ELR (cell line): ENCODE measurements at regions not wholly inside any gene's neighbourhood (a gene's known extent, or its start where the extent isn't known, plus 50 kb on each side); places are given as distances from the start of the nearest gene placed in this dataset.
A peak's percentile ranks its signal among the peaks of the same experiment; 100 is the strongest.
"Not testable (repeated sequence)": the region's sequence is repeated elsewhere in the genome, so short reads cannot be mapped to it uniquely, and the experiment has no call there.

Source experiments
- DNase-seq: peaks from one replicate; pipeline ENCODE4 v3.0.0-alpha.2; 2015; ENCODE audit warnings: low read depth

DNA sequence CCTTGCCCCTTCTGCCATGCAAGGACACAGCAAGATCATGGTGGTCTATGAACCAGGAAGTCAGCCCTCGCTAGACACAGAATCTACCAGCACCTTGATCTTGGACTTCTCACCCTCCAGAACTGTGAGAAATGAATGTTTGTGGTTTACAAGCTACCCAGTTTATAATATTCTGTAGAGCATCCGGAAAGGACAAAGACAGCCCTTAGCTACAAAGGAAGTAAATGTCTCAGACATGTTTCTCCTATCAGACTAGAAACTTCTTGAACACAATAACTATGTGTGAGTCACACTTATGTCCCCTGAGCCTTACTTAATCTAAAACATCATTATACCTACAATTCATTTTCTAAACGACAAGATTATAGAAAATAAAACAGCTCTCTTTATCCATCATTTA lies 176.7 kb downstream of the KLHL28 start:
- DNase-seq, result peak; percentile 10

DNA sequence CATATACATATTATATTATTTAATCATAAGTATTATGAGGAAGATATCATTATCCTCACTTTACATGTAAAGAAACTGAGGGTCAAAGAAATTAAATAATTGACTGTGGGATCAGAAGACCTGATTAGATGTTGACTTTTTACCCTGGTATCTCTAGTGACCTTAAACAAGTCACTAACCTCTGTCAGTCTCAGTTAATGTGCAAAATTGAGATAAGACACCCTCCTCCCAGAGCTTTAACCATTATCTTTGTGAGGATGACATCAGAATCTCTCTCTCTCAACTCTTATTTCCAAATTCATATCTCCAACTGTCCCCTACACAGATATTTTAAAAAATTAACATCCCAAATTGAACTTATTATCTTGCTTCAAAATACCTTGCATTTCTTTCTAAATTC lies 177.8 kb downstream of the KLHL28 start:
- no peak for DNase-seq

DNA sequence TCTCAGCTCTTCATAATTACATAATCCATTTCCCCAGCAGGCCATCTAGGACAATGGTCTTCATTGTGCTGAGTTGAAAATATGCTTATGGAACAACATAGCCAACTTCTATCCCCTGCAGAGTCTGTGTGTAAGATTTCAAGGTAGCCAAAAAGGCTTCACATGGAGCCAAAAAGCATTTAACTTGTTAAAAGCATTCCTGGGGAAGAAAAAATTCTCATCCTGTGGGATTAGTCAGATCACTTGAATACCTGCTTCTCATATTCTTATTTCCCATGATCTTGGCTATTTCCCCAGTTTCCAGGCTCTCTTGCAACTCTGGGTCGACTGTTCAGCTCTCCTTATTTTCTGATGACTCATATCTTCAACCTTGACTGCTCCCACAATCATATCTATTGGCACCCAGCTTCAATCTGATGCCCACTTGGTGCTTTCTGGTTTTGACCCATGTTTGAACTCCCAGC lies 178.9 kb downstream of the KLHL28 start:
- DNase-seq, result peak; percentile 20

DNA sequence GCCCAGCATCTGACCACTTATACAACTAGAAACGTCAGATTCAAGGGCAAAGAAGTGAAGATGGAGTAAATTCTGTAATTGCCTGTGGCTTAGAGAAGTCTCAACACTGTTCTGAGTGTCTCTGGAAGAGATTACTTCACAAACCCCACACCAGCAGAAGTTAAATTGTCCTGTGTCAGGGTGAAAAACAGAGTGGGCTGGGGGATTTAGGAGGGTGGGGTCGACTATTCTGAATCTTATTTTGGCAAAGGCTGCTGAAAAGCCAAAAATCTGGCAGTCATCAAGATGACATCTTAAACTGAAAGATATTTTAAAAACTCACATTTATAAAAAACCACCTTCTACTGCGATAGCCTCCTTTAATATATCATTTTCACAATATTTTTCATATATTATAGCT lies 180.8 kb downstream of the KLHL28 start:
- no peak for DNase-seq

DNA sequence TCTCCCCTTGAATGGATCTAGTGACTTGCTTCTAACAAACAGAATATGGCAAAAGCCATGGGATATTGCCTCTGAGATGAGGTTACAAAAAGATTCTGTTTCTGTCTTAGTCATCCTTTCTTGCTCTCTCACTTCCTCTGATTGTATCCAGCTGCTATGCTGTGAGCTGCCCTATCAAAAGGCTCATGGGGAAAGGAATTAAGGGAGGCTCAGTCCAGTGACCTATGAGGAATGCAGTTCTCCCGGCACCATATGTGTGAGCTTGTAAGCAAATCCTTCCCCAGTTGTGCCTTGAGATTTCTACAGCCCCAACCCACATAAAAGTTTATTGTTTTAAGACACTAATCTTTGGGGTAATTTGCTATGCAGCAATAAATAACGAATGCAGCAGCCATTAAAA lies 183.1 kb downstream of the KLHL28 start:
- peak; percentile 49 for DNase-seq

DNA sequence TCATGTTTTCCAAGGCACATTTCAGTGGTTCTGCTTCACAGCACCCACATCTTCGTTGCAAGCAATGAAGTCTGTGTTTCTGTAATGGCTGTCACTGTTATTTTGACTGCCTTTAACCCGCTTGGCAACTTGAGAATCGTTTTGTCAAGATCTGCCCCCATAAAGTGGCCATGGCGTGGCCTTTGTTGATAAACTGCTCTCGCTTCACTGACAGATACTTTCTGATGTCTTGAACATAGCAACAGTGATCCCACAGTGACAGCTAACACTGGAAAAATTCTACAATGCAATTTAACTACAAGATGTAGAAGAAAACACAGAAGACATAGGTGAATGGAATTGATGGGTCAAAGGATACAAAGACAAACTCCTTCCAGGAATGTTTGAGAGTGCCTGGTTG lies 184.2 kb downstream of the KLHL28 start:
- DNase-seq, result no peak

DNA sequence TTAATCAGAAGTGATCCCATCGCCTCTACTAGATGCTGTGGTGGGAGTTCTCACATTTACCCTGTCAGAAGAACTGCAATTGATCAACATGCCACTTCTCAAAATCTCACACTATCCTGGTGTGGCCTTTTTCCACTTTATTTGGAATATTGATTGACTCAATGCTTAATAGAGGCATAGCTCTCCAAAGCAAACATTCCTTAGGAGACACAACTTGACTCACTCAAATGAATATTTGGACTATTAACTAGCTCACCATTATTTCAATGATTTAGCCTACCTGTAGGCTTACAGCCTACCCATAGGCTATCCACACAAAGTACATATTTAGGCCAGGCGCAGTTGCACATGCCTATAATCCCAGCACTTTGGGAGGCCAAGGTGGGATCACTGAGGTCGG lies 186.5 kb downstream of the KLHL28 start:
- no peak for DNase-seq

DNA sequence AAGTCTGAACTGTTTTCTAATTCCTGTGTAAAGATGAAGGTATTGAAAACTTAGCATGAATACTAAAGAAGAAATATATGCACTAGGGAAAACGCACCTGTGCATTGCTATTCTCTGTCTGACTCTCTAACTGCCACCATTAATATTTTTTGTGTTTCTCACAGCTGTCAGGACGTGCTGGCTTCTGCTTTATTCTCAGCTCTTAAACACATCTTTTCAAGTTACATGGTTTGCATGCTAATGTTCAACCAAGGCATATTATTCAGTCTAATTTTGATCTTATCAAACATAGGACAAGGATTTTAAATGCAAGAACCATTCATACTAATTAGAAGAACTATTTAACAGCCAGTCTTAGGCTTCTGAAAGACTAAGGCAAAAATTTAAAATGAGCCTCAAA lies 187.4 kb downstream of the KLHL28 start:
- no peak for DNase-seq

DNA sequence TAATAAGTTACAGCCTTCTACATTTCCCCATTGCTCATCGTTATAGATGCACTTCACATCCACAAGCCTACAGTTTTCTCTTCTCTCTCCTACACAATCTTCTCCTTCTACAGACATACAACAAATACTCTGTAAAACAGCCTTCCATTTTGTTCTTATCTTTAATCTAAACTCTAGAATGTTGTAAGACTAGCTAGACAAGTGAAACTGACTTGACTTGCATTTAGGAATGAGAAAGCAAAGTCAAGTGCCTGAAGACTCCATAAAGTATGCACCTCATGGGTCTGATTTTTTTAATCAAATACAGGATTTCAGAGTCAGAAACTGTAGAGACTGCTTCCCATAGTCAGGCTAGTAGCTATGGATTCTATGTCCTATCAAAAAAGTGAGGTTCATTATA lies 190.3 kb downstream of the KLHL28 start:
- no peak for DNase-seq

DNA sequence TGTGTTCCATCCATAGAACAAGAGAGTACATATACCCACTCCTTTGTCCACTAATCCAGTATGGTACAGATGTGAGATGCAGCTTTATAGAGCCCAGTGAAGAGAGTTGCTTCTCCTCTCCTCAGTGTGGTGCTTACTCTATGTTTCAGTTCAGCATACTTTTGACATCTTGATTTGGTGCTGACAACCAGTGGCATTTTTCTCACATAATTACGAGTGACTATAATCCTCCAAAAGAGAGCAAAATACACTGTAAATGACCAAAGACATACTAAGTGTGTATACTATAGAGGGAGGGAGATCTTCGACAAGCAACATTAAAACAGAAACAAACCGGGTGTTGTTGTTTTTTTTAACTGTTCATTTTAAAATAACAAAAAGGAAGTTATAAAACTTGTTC lies 191.5 kb downstream of the KLHL28 start:
- DNase-seq, result no peak

DNA sequence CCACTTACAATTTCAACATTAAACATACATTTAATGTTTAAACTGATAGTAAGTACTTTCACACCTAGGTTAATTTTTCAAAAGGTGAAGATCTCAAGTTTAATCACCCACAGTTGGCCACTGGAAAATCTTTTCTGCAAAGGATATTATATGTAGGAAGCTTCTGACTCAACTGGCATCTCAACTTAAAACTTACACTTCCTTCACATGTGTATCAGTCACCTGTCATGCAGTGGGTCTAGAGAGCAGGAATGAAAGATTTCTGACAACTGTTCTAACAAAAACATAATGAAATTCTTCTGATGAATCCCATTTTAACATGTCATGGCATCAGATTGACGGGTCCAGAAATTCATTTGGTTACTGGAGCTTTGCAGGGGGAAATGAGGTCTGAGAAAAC lies 192.8 kb downstream of the KLHL28 start:
- no peak for DNase-seq

DNA sequence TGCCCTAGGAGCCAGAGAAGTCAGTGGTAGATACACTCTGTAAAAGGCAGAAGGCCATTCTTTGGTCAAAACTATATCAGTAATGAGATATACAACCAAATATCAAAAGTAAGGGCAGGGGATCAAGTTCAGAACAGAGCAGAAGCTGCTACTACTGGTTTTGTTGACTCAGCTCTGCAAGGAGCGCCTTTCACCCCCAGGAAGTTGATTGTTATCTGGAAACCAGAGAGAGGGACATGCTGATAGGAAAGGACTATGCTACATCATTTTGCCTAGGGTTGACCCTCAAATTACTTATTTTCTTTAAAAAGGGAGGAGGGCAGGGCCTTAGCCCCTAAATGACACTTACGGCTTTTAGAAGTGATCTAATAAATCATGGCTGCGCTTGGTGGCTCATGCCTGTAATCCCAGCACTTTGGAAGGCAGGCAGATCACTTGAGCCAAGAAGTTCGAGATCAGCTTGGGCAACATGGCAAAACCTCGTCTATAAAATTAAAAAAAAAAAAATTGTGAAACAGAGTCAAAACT lies 194.0 kb downstream of the KLHL28 start:
- DNase-seq, result no peak

DNA sequence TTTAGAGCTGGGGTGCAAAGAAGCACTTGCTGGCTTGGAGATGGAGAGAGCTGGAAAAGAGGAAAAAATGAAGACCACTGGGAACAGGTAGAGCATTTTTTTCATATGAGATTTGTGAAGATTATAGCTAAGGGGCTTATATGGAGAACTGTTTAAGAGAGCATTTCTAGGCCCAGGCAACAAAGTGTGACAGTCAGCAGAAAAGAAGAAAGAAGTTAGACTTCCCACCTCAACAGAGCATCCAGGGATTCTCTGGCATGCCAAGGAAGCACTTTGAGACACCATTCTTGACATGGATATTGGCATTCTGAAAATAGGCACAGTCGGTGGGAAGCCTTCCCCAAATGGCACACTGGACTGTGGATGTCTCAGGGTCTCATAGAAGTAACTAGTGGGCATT lies 195.5 kb downstream of the KLHL28 start:
- no peak for DNase-seq

DNA sequence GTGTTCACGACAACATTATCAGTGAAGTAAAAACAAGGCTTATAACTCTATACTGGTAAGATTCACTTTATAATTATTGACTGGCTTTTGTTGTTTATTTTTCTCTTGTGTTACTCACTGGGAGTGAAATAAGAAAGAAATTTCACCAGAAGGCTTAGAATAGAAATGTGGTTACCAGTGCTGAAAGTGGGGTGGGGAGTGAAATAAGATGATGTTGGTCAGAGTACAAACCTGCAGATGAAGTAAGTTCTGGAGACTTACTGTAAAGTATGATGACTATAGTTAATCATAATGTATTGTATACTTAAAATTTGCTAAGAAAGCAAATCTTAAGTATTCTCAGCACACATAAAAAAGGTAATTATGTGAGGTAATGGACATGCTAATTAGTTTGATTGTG lies 198.4 kb downstream of the KLHL28 start:
- no peak for DNase-seq

DNA sequence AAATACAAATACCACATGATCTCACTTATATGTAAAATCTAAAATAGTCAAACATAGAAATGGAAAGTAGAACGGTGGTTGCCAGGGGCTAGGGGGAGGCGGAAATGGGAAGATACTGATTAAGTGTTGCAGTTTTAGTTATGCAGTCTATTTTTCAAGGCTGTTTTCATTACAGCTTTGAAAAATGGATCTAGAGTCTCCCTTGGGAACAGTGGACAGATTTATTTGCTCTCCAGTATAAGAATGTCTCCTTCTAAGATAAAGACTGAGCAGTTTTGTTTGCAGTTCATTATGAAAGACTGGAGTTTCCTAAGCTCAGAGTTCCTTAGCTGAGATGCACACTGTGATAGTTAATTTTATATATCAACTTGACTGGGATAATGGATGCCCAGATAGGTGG lies 202.5 kb downstream of the KLHL28 start:
- DNase-seq, result no peak

DNA sequence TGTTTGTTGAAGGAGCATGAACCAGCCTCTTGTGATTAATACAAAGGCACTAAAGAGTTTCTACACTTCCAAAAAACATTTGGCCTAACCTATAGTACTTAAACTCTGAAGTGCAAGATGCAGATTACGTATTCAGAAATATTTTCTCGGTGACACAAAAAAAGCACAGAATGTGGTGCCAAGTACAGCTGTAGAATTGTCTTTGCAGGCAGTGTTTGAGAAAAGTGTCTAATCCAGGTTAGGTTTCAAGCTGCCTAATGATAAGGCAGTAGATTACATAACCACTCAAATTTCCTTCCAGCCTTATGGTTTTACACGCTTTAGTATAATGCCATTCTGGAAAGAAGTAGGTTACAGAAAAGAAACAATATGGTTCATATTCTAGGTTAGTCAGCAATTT lies 205.2 kb downstream of the KLHL28 start:
- no peak for DNase-seq

DNA sequence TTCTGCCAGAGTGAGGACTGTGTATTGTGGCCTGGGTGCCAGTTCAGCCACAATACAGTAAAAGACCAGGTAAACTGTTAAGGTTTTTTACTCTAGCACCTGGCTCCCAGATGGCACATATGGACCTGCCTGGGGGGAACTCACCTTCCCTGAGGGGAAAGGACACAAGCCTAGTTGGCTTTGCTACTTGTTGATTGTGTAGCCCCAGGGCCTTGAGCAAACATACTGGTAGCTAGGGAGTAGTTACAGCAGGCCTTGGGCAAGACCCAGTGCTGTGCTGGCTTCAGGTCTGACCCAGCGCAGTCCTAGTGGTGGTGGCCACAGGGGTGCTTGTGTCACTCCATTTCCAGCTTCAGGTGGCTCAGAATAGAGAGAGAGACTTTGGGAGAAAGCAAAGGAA lies 216.4 kb downstream of the KLHL28 start:
- DNase-seq, result no peak

DNA sequence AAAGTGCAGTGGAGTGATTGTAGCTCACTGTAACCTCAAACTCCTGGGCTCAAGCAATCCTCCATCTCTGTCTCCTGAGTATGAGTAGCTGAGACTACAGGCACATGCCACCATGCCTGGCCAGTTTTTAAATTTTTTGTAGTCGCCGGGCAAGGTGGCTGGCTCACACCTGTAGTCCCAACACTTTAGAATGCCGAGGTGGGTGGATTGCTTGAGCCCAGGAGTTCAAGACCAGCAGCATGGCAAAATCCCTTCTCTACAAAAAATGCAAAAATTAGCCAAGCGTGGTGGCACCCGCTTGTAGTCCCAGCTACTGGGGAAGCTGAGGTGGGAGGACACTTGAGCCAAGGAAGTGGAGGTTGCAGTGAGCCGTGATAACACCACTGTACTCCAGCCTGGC lies 219.5 kb downstream of the KLHL28 start:
- no peak for DNase-seq

DNA sequence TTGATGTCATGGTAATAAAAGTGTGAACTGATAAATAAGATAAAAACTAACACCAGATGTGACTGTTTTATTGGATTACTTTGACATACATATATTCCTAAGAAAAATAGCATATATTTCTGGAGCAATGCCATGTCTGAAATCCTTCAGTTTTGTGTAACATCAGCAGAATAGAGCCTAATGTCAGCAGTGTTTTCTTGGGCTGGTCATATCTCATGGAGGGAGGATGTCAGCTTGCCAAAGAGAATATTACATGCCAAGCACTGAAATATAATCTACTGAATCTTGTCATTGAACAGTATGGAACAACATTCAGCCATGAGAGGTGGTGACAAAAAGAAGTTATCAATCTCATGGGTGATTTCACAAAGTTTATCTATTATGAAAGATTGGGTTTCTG lies 220.3 kb downstream of the KLHL28 start:
- no peak for DNase-seq

DNA sequence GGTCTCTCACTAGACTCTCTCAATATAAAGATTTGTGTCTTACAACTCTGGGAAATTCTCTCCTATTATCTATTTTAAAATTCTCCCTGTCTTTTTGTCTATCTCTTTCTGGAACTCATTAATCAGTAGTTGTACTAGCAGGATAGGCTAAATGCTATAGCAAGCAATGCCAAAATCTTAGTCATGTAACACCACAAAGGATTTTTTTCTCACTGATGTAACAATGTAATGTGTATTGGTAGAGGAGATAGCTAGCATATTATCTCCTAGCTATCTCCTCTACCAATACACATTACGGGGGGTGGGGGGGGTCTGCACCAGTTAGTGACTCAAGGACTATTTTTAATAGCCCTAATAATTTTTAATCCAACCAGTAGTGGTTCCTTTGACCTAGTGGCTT lies 225.4 kb downstream of the KLHL28 start:
- DNase-seq, result no peak

DNA sequence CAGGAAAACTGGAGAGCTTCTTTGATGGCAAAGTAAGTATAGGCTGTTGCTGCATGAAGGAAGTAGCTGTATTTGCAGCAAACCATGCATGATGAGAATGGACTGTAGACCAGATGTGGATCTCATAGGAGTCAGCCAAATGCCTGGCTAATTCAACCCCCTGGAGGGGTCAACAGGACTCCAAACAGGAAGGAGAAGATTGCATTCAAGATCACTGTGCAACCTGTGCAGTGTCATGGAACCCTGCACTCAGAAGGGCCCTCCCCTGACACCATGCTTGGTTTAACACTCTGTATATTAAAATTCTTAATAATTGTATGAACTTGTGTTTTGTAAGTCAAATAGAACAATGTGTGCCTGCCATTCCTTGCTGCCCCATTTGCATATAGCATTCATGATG lies 225.1 kb upstream of the FSCB start:
- DNase-seq, result no peak

DNA sequence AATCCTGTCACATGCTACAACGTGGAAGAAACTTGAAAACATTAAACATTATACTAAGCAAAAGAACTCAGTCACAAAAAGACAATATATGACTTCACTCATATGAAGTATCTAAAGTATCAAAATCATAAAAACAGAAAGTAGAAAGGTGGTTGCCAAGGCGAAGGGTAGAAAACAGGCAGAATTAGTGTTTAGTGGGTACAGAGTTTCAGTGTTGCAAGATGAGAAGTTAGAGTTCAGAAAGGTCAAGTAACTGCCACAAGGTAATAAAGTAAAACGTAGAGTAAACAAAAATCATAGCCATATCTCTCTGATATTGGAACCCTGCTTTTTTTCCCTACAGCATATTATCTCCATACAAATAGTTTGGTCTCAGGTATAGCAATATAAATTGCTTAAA lies 223.8 kb upstream of the FSCB start:
- DNase-seq, result no peak

DNA sequence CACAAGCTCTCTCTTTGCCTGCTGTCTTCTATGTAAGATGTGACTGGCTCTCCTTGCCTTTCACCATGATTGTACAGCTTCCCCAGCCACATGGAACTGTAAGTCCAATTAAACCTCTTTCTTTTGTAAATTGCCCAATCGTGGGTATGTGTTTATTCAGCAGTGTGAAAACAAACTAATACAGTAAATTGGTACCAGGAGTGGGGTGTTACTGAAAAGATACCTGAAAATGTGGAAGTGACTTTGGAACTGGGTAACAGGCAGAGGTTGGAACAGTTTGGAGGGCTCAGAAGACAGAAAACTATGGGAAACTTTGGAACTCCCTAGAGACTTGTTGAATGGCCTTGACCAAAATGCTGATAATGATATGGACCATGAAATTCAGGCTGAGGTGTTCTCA lies 214.3 kb upstream of the FSCB start:
- not testable (repeated sequence) for DNase-seq

DNA sequence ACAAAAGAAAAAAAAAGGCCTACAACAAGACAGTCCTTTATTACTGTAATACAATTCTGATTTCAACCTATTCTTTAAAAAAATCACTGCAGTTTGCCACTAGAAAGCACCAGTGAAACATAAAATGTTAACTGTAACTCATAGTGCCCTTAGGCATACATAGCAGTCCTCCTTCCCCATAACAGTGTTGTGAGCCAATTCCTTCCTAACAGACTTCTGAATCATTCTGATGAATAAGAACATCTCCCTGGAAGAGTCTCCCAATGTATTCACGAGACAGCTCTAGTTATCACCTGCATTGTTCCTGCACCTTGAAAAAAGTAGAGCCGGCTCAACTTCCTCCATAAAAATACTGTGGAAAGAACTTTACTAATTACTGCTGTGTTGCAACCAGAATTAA lies 213.6 kb upstream of the FSCB start:
- DNase-seq, result peak; percentile 41
